ENCODE measurements at regions not wholly inside any gene's neighbourhood (a gene's known extent, or its start where the extent isn't known, plus 50 kb on each side); places are given as distances from the start of the nearest gene placed in this dataset.

DNA sequence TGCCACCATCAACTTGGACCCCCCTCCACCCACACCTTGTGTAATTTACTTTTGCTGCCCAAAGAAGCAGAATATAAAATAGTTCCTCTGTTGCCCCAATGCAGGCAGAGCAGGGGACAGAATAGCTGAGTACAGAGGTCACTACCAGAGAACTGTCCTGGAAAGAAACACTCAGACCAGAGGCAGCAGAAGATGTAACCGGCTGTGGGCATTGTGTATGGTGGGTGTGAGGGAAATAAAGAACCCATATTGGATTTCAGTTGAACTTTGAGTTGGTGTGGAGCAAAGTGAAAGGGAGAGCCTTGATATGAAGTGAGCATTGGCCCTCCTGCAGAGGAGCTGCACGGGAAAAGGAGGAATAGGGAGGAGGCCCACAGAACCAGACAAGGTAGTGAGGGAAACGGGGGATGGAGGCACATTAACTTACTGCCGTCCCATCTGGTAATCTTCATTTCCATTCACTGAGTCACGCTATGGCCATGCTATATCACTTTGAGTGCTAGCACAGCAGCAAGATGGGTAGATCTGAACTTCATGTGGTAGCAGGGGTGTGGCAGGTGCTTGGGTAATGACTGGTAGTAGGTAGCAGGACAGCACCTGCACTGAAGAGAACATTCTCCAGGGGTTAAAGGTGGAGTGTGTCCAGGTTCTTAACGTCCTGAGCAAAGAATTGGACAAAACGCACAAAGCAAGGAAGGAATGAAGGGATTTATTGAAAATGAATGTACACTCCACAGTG lies 56.3 kb upstream of the FBXO28 start:
- H2AFZ ChIP-seq (ENCODE audit: low read depth, low read length) = peak overlapping the region; percentile 28
- H3K9me3 ChIP-seq (replicated peaks; ENCODE audit: control insufficient read depth, insufficient read depth, low read length) = peaks cover 2% of the 10 kb centered on the region
- CTCF ChIA-PET = interaction anchor here (1.4 kb wide), 1 partner anchor 10 kb away, joined by 3 read pairs; no protein-coding TSS in a partner anchor
- peak overlapping the region; percentile 93 for H3K27ac ChIP-seq (ENCODE audit: insufficient read depth, low read depth, low read length)
- H3K4me1 ChIP-seq (ENCODE audit: control insufficient read depth, extremely low read depth, insufficient read depth, low read length) = peaks cover 36% of the 10 kb centered on the region
- no peaks in the 10 kb centered on the region for H3K9me1 ChIP-seq (replicated peaks; ENCODE audit: control insufficient read depth, extremely low read depth, insufficient read depth, low read length)
- no peak for DNase-seq (ENCODE audit: low read depth, low spot score)
- H3K4me3 ChIP-seq (replicated peaks in 1 of 3; ENCODE audit: insufficient read depth in 1 of 3, low read depth in 1 of 3, low read length in 3 of 3) = no peak overlapping the region
- H3K27me3 ChIP-seq (ENCODE audit: control insufficient read depth in 2 of 2, insufficient read depth in 2 of 2, low read length in 2 of 2) = no peaks in the 10 kb centered on the region
- TF ChIP-seq, protein P1, sequence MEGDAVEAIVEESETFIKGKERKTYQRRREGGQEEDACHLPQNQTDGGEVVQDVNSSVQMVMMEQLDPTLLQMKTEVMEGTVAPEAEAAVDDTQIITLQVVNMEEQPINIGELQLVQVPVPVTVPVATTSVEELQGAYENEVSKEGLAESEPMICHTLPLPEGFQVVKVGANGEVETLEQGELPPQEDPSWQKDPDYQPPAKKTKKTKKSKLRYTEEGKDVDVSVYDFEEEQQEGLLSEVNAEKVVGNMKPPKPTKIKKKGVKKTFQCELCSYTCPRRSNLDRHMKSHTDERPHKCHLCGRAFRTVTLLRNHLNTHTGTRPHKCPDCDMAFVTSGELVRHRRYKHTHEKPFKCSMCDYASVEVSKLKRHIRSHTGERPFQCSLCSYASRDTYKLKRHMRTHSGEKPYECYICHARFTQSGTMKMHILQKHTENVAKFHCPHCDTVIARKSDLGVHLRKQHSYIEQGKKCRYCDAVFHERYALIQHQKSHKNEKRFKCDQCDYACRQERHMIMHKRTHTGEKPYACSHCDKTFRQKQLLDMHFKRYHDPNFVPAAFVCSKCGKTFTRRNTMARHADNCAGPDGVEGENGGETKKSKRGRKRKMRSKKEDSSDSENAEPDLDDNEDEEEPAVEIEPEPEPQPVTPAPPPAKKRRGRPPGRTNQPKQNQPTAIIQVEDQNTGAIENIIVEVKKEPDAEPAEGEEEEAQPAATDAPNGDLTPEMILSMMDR (IDR thresholded peaks at IDR 0.05; ENCODE audit: extremely low read depth in 1 of 2, insufficient read depth in 1 of 2, low read depth in 1 of 2, low read length in 2 of 2) = no peak
- TF ChIP-seq FOS (IDR thresholded peaks at IDR 0.05; ENCODE audit: borderline replicate concordance, insufficient read depth, low read length) (no peak), POLR2AphosphoS5 (IDR thresholded peaks at IDR 0.05; ENCODE audit: insufficient read depth, low read depth, low read length) (peak; percentile 8), GATA2 (IDR thresholded peaks at IDR 0.05; ENCODE audit: insufficient read depth, insufficient read length, low read depth, low read length) (no peak)
- H3K9ac ChIP-seq (replicated peaks; ENCODE audit: extremely low read depth, insufficient read depth, low read length) = no peak overlapping the region
- peak overlapping the region; percentile 9 for H3K4me2 ChIP-seq (ENCODE audit: insufficient read depth, low read length)
- no peaks in the 10 kb centered on the region for H3K36me3 ChIP-seq (ENCODE audit: control insufficient read depth in 2 of 2, extremely low read depth in 1 of 2, insufficient read depth in 2 of 2, low read length in 2 of 2)
- no peaks in the 10 kb centered on the region for H4K20me1 ChIP-seq (replicated peaks; ENCODE audit: control insufficient read depth, extremely low read depth, insufficient read depth, low read length)
- dilution Hi-C loops (cut with MboI; ENCODE audit: extremely low pct_ligation_motif_present, low sequenced_read_pairs) (no loop called here), intact Hi-C loops (cut with micrococcal nuclease) (no loop called here)
- POLR2A ChIA-PET = no interaction called here
- TSS peak; percentile 56 for BruUV-seq (replicated peaks)
- H3K79me2 ChIP-seq (ENCODE audit: control insufficient read depth, insufficient read depth, low read length) = no peaks in the 10 kb centered on the region
- FAIRE-seq = no peak

DNA sequence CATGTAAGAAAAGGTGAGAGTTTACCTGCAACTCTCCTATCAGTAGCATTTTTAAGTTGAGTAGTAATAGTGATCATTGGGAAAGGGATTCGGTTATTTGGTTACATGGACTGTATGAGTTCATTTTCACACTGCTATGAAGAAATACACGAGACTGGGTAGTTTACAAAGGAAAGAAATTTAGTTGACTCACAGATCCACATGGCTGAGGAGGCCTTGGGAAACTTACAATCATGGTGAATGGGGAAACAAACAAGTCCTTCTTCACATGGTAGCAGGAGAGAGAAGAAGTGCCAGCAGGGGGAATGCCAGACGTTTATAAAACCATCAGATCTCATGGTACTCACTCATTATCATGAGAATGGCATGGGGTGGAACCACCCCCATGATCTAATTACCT lies 59.3 kb upstream of the FBXO28 start:
- FAIRE-seq = no peak

More for the DNA sequence above, 59.3 kb upstream of the FBXO28 start:
- no peaks in the 10 kb centered on the region for H3K9me3 ChIP-seq (replicated peaks; ENCODE audit: control insufficient read depth, insufficient read depth, low read length)
- H4K20me1 ChIP-seq (replicated peaks; ENCODE audit: control insufficient read depth, extremely low read depth, insufficient read depth, low read length) = no peaks in the 10 kb centered on the region
- no peaks in the 10 kb centered on the region for H3K9me1 ChIP-seq (replicated peaks; ENCODE audit: control insufficient read depth, extremely low read depth, insufficient read depth, low read length)
- no peak for DNase-seq (ENCODE audit: low read depth, low spot score)
- H3K4me1 ChIP-seq (ENCODE audit: control insufficient read depth, extremely low read depth, insufficient read depth, low read length) = peaks cover 51% of the 10 kb centered on the region
- H3K79me2 ChIP-seq (ENCODE audit: control insufficient read depth, insufficient read depth, low read length) = no peaks in the 10 kb centered on the region
- ChIA-PET CTCF (no interaction called here), POLR2A (no interaction called here)
- dilution Hi-C loops (cut with MboI; ENCODE audit: extremely low pct_ligation_motif_present, low sequenced_read_pairs) (no loop called here), intact Hi-C loops (cut with micrococcal nuclease) (loop anchor here (5.0 kb wide), 1 partner anchor 222 kb away; no protein-coding TSS in a partner anchor)
- TF ChIP-seq, protein P2, sequence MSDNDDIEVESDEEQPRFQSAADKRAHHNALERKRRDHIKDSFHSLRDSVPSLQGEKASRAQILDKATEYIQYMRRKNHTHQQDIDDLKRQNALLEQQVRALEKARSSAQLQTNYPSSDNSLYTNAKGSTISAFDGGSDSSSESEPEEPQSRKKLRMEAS (IDR thresholded peaks at IDR 0.05; ENCODE audit: insufficient read depth, insufficient read length) = no peak
- no peak for TF ChIP-seq MYC (IDR thresholded peaks at IDR 0.05; ENCODE audit: low read depth, low read length)
- no peak for TF ChIP-seq JUN (IDR thresholded peaks at IDR 0.05; ENCODE audit: borderline replicate concordance, insufficient read depth, insufficient read length, low read depth)
- no peak for TF ChIP-seq POLR2A (IDR thresholded peaks at IDR 0.05; ENCODE audit: low read depth, low read length)
- no peak for TF ChIP-seq EZH2 (IDR thresholded peaks at IDR 0.05; ENCODE audit: borderline replicate concordance, low read depth, low read length, severe bottlenecking)
- TF ChIP-seq, protein P1 (IDR thresholded peaks at IDR 0.05; ENCODE audit: extremely low read depth in 1 of 2, insufficient read depth in 1 of 2, low read depth in 1 of 2, low read length in 2 of 2) = no peak
- no peak for TF ChIP-seq FOS (IDR thresholded peaks at IDR 0.05; ENCODE audit: borderline replicate concordance, insufficient read depth, low read length)
- TF ChIP-seq GATA2 (IDR thresholded peaks at IDR 0.05; ENCODE audit: insufficient read depth, insufficient read length, low read depth, low read length) = no peak
- TF ChIP-seq POLR2AphosphoS5 (IDR thresholded peaks at IDR 0.05; ENCODE audit: insufficient read depth, low read depth, low read length) = no peak
- no peaks in the 10 kb centered on the region for H3K36me3 ChIP-seq (ENCODE audit: control insufficient read depth in 2 of 2, extremely low read depth in 1 of 2, insufficient read depth in 2 of 2, low read length in 2 of 2)
- H3K27me3 ChIP-seq (ENCODE audit: control insufficient read depth in 2 of 2, insufficient read depth in 2 of 2, low read length in 2 of 2) = no peaks in the 10 kb centered on the region
- no peak overlapping the region for H2AFZ ChIP-seq (ENCODE audit: low read depth, low read length)
- H3K4me3 ChIP-seq (replicated peaks in 1 of 3; ENCODE audit: insufficient read depth in 1 of 3, low read depth in 1 of 3, low read length in 3 of 3) = no peak overlapping the region
- BruUV-seq (replicated peaks) = no TSS peak
- no peak overlapping the region for H3K9ac ChIP-seq (replicated peaks; ENCODE audit: extremely low read depth, insufficient read depth, low read length)
- peak overlapping the region; percentile 10 for H3K4me2 ChIP-seq (ENCODE audit: insufficient read depth, low read length)
- peak overlapping the region; percentile 92 for H3K27ac ChIP-seq (ENCODE audit: insufficient read depth, low read depth, low read length)
